Astrocyte of the cerebellum (primary cell): ENCODE measurements at regions not wholly inside any gene's neighbourhood (a gene's known extent, or its start where the extent isn't known, plus 50 kb on each side); places are given as distances from the start of the nearest gene placed in this dataset.

Experiments used
- DNase-seq: peaks from one replicate; pipeline ENCODE4 v3.0.0-alpha.2; 2011; ENCODE audit warnings: low read depth
- H3K4me3 ChIP-seq: 2 replicates; pipeline ENCODE4 v1.5.1; 2011; ENCODE audit warnings: mild to moderate bottlenecking, low read depth, low read length, moderate library complexity
- in situ Hi-C: cut with HindIII; loops from 2 replicates; pipeline ENCODE4 v1.10.0; 2017; ENCODE audit warnings: low sequenced_read_pairs
- TF ChIP-seq, protein P1 (sequence below): IDR thresholded peaks from 2 replicates; pipeline ENCODE4 v1.5.1; 2012; ENCODE audit warnings: low read length, low read depth, moderate library complexity, mild to moderate bottlenecking; ENCODE audit errors: missing control alignments

DNA sequence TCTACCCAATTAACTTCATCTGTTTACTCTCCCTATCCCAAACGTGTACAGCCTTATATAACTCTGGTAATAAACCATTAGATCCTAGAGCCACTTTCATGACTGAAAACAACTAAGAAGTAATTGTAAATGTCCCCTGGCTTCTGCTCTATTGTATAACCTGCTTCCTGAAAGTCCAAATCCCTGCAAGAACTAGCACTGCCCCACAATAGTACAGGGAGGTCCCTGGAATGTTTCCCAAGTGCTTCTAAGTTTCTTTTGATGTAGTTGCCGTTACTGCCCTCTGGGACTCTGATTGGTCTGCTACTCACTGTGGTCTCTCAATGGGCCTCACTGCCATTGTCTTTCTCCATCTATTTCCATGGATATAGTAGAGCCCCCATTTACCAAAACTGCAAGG is 764.0 kb upstream of the GHITM start:
- H3K4me3 ChIP-seq = no peak overlapping the region
- no peak for DNase-seq
- TF ChIP-seq, protein P1, sequence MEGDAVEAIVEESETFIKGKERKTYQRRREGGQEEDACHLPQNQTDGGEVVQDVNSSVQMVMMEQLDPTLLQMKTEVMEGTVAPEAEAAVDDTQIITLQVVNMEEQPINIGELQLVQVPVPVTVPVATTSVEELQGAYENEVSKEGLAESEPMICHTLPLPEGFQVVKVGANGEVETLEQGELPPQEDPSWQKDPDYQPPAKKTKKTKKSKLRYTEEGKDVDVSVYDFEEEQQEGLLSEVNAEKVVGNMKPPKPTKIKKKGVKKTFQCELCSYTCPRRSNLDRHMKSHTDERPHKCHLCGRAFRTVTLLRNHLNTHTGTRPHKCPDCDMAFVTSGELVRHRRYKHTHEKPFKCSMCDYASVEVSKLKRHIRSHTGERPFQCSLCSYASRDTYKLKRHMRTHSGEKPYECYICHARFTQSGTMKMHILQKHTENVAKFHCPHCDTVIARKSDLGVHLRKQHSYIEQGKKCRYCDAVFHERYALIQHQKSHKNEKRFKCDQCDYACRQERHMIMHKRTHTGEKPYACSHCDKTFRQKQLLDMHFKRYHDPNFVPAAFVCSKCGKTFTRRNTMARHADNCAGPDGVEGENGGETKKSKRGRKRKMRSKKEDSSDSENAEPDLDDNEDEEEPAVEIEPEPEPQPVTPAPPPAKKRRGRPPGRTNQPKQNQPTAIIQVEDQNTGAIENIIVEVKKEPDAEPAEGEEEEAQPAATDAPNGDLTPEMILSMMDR = no peak
- in situ Hi-C loops = no loop called here

DNA sequence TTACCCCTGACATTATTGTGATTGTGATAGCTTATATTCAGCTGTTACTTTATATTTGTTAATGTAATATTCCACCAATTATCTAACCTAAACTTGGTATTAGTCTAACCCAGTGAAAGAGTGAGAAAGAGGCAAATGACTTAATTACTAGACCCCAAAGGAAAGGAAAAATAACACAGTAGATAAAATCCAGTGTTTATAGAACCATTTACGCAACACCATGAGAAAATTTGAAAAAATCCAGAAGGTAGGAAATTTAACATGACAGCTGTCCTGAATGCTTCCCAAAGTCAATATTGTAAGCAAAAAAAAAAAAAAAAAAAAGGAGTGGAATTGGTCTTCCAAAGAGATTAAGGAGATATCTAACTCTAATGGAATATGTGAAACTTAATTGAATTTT is 741.5 kb upstream of the GHITM start:
- no peak overlapping the region for H3K4me3 ChIP-seq
- DNase-seq = no peak
- in situ Hi-C loops = no loop called here
- TF ChIP-seq, protein P1 = no peak

DNA sequence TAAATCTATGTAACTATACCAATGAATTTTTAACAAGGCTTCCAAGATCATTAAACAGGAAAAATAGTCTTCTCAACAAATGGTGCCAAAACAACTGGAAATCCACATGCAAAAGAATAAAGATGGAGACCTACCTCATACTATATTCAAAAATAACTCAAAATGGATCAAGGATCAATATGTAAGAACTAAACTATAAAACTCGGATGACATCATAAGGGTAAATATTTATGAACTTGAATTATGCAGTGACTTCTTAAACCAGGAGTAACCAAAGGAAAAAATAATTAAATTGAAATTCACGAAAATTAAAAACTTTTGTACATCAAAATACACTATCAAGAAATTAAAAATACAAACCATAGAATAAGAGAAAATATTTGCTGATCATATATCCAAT is 728.7 kb upstream of the GHITM start:
- in situ Hi-C loops = no loop called here
- no peak for DNase-seq
- TF ChIP-seq, protein P1 = no peak
- H3K4me3 ChIP-seq = no peak overlapping the region

DNA sequence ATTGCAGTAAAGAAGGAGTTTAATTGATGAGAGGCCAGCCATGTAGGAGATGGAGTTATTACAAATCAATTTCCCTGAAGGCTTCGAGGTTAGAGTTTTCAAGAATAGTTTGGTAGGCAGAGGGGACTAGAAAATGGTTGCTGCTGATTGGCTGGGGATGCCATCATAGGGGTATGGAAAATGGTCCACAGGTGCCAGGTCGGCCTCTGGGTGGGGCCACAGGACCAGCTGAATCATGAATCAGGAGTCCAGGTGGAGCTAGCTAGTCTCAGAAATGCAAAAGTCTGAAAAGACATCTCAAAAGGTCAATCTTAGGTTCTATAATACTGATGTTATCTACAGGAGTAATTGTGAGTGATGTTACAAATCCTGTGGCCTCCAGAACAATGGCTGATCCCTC is 714.0 kb upstream of the GHITM start:
- in situ Hi-C loops = no loop called here
- TF ChIP-seq, protein P1 = no peak
- no peak overlapping the region for H3K4me3 ChIP-seq
- DNase-seq = no peak

DNA sequence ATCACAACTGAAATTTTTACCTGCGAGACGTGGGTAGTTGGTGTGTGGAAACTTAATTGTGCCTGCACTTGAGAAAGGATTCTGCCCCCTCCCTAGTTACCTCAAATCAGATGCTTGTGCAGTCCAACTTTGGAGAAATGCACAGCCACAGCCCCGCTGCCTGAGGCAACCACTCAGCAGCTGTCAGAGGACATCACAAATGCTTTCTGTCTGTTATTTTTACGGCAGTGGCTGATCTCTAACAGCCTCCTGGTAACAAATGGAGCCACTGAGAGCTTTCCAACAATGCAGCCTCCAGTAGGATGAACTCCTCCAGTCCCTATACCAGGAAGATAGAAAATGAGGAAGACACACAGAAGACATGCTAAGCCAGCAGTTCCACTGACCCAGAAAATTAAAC is 712.2 kb upstream of the GHITM start:
- TF ChIP-seq, protein P1 = no peak

DNA sequence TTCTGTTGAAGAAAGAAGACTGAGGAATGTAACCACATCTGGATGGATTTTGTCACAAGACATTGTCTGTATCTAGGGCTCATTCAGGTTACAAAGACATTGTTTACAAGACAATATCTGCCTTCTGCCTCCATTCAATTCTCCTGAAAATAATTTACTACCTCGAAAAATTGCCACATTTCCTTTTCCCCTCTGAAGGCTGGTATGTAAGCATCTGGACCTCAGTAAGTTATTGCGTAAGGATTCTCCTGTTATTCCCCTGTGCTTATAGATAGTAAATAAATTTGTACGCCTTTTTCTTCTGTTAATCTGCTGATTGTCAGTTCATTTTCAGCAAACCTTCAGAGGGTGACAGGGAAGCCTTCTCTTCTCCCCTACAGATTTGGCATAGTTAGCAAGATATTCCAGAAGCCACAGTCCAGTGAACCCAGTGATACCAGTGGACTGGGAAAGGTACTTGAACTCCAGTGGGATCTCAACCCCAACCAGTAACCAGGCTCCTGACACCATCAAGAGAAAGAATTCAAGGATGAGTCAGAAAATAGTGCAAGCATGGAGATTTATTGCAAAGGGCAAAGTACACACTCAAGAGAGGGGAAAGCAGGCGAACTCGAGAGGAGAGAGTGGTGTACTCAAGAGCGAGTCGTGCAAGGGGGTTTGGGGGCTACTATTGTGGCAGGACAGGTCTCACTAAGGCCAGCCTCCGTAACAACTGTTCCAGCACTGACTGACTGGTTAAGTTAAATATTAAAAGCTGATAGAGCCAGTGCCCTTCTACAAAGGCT is 706.9 kb upstream of the GHITM start:
- in situ Hi-C loops = no loop called here
- H3K4me3 ChIP-seq = no peak overlapping the region
- TF ChIP-seq, protein P1 = no peak
- DNase-seq = no peak

More for the DNA sequence above, 712.2 kb upstream of the GHITM start:
- H3K4me3 ChIP-seq = no peak overlapping the region
- no peak for DNase-seq
- in situ Hi-C loops = no loop called here
